HG03439 (cell line): ENCODE measurements at regions not wholly inside any gene's neighbourhood (a gene's known extent, or its start where the extent isn't known, plus 50 kb on each side); places are given as distances from the start of the nearest gene placed in this dataset.
"Not testable (repeated sequence)": the region's sequence is repeated elsewhere in the genome, so short reads cannot be mapped to it uniquely, and the experiment has no call there.

Experiments
- ATAC-seq: cut with Tn5 transposase; IDR thresholded peaks from one replicate; pipeline ENCODE4 v1.9.1; 2021; ENCODE audit warnings: mild to moderate bottlenecking, moderate library complexity; ENCODE audit not compliant: unreplicated experiment

DNA sequence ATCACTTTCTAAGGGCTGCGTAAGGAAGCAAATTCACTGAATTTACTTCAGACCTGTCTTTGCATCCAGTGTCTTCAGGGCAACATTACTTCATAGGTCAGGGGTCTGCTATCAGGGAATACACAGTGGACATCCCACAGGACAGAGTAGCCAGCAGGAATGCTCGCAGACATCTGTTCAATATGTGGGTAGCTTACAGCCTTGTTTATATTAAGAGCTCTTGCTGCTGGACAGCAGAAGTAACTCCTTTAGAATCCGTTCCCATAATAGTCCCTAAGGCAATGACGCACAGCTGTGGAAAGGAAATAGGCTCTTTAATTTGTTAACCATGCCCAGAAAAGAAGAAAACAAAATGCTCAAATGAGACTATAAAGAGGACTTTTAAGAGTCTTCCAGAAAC is 198.7 kb downstream of the MOXD1 start:
- no peak for ATAC-seq

DNA sequence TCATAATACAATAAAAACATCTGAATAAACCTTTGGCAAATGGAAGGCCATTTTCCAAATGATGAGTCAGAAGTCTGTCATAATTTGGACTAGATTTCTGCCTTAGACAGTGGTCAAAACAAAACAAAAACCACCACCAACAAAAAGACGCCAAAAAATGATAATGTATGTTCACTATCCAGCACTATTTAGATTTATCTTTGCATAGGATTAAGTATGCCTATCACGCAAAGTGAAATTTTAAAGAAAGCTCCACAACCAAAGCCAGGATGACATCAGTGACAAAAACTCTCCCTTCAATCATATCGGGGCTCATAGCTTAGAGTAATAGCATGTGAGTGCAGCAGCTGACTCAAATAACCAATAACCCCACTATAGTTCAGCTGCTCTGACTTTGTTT is 201.9 kb downstream of the MOXD1 start:
- no peak for ATAC-seq

DNA sequence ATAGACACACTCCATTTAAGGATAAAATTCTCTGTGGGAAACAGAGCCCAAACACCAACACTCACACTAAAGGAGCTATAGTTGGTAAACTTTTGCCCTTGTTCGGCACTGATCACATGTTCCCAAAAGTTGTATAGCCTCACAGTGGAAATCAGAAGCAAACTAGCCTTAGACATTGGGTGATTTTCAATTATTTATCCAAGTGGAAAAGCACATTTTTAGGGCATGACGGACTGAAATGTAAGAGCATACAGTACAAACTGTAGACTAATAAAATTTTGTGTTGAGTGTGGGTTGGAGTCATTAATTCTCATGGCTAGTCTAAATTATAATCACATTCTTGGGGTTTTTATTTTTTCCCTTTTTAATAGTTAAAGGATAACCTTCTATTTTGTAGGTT is 202.4 kb downstream of the MOXD1 start:
- ATAC-seq: no peak

DNA sequence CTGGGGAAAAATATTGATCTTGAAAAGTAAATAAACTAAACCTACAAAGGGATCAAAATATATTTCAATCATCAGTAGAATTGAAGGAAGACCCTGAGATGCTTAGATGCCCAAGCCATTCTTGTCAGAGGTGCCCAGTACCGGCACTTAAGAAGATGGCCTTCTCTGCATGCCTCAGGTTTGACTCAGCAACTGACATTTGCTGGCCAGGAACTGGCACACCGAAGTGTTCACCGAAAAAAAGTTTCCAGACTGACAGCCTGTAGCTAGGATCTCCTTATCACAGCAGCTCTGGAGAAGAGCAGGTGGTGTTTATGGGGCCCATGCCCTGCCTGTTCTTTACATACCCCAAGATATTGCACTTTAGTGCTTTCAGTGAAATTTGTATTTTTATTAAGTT is 203.2 kb downstream of the MOXD1 start:
- no peak for ATAC-seq

DNA sequence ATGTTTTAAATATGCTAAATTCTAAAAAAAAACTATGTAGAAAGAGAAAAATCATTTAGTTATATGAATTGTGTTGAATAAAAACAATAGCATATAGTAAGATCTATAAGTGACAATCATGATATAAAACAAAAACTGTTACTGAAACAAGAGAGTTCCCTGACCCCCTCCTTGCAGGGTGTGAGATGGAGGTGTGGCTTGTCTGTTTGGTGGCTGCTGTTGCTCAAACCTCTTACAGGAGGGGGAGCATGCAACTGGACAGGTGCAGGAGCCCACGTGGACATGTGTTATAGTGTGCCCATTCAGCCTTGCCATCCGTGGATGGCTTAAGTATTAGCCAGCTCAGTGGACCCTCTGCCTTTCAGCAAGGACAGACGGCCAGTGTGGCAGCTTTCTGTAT is 206.7 kb downstream of the MOXD1 start:
- no peak for ATAC-seq

DNA sequence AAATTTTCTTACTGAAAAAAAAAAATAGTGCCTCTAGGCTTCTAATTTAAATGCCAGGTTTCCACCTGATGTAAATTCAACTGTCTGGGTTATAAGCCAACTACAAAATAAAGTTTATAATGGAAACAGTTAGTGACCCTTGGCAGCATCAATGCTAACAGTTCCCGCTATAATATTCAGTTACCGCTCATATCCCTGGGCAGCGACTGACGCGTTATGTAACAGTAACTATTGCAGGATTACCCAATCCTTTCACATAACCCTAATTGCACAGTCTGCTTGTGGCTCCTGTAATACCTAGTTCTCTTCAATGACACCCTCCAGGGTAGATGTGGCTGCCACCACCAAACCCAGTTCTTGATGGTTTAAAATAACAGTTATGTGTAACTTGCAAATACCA is 208.6 kb downstream of the MOXD1 start:
- no peak for ATAC-seq

DNA sequence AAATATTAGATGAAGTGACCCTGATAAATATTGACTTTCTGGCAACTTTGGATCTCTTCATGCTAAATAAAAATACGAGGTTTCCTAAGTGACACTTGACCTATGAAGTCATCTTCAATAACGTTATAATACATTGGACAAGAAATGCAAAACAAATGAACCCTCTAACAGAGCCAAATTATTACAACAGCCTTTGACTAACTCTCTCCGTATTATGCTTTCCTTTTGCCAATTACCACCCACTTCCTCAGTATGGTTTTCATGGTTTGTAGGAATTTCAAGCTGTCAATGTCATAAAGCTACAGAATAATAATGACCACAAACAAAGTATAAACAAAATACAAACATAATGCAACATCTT is 210.5 kb downstream of the MOXD1 start:
- ATAC-seq: no peak

DNA sequence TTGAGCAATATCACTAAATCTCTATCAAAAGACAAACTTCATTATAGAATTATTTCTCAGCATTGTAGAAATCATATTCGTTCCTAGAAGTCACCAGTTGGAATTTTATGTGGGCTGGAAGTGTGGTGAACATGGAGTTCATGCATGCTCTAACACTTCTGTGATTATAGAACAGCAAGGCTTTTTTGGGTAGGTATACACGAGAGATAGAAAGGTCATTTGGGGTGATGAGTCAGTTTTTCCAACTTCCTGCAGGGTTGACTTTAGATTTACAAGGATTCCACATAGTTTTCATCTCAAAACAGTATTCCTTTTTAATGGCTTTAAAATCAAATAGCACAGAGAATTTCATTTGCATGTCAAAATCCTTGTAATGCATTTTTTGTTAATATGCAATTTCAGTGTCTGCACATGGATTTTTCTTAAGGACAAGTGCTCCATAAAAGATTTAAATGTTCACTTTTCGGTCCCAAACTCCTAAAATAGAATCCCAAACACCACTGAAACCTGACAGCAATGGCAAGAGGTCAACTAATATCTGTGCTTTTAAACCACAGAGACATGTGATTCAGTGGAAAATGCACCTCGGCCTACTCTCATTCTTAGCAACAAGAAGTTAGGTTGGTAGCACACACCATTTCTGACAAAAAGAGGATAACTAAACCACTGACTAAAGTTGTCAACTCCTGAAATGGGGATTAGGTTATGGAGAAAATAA is 211.0 kb downstream of the MOXD1 start:
- ATAC-seq: no peak

DNA sequence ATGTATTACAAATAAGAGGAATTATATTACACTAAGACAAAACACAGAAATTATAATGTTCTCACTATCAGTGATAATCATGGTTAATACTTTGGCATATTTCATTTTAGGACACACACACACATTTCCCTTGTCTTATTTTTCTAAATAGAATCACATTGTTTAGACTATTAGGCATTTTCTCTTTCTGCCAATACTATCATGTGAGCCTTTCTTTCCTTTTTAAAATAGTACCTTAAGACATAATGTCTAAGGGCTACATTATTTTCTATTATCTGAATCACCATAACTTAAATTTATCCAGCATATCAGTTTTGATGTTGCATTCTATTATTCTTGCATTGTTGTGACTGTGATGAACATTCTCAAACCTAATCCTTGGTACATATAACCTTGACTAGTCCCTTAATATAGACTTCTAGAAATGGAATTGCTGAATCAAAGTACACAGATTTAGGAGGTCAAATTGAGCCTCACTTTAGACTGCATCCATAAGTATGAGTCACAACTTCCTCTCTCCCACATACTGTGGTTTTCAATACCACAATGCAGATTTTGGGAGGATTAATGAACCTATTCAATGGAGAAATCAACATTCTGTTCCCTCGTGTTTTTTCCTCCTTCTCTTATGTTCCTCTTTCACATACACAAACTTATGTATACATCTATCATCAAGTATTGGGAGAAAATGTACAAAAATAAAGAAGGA is 212.6 kb downstream of the MOXD1 start:
- no peak for ATAC-seq

DNA sequence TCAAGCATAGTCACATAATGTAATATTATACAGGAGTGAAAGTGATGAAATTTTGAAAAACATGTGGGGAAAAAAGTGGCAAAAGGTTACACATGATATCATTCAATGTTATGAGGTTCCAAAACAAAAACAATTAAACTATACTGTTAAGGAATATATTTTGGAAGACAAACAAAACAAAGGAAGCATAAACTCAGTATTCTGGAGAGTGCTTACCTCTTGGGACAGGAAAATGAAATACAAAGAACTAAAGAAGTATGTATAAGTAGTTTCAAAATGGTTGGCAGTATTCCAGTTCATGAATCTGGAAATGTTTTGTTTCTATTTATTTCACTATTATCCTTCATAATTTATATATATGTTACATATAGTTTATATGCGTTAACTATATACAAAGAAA is 213.5 kb downstream of the MOXD1 start:
- no peak for ATAC-seq

DNA sequence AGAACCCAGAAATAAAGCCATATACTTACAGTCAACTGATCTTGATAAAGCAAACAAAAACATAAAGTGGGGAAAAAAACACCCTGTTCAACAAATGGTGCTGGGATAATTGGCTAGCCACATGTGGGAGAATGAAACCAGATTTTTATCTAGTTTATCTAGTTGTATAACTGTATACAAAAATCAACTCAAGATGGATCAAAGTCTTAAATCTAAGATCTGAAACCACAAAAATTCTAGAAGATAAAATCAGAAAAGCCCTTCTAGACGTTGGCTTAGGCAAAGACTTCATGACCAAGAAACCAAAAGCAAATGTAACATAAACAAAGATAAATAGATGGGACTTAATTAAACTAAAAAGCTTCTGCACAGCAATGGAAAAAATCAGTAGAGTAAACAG is 216.3 kb downstream of the MOXD1 start:
- not testable (repeated sequence) for ATAC-seq

DNA sequence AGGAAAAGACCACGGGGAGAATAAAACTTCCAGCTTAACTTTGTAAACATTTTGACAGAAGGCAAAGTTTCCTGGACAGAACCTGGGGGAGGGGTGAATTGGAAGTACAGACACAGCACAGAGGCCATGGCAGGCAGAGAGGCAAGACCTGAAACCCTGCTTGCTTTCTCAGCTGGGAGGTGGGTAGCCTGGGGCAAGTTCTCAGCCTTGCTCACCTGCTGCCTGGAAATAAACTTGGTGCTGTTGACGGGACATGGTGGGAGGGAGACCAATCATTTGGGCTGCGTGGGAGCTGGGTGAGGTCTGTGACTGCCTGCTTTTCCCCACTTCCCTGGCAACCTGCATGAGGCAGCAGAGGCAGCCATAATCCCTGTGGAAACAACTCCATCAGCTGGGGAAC is 221.3 kb downstream of the MOXD1 start:
- ATAC-seq: no peak

DNA sequence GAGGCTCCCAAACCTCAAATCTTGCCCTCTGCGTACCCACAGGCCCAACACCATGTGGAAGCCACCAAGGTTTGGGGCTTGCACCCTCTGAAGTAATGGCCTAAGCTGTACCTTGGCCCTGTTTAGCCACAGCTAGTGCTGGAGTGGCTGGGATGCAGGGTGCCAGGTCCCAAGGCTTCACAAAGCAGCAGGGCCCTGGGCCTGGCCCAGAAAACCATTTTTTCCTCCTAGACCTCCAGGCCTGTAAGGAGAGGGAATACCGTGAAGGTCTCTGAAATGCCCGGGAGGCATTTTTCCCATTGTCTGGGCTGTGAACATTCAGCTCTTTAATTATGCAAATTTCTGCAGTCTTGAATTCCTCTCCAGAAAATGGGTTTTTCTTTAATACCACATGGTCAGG is 223.7 kb upstream of the CCN2 start:
- ATAC-seq: no peak

DNA sequence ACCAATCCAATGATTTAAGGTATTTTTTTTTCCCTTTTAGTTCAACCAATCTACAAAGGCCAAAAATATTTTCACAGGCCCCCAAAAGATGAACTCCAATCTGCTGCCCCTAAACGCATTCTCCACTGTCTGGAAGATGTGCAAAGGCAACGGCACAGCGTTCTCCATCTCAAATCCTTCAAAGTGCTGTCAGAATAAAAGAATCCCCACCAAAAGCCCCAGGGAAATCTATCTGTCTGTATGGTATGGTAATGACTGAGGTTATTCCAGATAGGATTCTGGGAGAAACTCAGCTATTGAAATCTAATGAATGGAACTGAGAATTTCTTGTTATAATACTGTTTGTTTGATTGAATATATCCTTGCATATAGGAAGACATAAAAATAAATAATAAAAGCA is 217.8 kb upstream of the CCN2 start:
- no peak for ATAC-seq

DNA sequence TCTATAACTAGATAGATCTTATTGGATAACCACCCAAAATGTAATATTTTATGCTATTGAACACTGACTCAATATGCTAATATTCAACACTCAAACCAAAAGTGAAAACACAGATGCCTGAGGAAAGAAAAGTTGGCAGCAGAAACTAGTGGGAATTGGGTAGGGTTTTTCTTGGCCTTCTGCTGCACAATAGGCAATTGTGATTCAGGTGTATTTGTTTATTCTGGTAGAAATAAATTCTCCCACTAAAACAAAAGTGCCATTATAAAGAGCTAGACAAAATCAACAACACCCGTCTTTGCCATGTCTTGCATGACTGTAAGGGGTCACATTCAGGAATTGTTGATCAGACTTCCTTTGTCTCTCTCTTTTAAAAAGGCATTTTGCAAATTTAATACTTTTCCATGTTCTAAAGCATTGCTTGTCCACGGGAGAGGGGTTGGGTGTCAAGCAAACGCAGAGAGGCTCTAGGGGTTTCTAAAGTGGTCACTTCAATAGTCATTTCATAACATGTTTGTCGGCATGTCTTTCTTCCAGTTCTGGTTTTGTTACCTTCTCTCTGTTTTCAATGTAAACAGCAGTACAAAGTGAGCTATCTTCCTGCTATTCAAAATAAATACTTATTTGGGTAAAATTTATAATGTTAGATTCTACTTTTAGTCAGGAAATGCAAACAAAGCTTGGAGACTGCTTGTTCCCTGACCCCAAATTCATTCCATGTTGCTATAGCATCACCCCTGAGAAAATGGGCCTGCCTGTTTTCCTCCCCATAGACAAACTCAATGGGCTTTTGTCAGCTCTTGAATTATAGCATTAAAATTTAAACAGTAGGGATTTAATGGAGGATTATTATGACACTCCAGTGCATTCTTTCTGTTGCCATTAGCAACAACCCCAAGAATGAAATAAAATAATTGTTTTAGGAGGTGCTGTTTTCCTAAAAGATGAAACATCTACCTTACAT is 217.0 kb upstream of the CCN2 start:
- ATAC-seq: no peak

DNA sequence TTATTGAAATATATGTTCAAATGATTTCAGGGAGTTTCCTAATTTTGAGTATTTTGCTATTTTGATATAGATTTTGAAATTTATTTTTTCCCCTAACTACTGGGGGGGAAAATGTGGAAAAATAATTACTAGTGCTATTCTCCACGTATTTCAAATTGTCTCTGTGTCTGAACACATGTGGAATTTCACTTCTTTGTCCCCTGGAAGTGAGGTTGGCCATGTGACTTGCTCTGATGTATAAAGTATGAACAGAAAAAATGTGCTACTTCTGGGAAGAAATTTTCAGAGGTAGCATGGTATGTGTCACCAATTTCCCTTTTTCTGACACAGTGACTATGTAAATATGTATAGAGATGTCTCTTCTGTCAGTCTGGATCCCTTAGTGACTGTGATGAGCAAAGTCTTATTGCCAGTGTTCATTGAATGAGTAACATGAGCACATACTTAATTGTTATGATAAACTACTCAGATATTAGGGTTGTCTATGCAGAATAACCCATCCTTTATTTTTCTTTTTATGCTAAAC is 215.4 kb upstream of the CCN2 start:
- ATAC-seq: no peak

DNA sequence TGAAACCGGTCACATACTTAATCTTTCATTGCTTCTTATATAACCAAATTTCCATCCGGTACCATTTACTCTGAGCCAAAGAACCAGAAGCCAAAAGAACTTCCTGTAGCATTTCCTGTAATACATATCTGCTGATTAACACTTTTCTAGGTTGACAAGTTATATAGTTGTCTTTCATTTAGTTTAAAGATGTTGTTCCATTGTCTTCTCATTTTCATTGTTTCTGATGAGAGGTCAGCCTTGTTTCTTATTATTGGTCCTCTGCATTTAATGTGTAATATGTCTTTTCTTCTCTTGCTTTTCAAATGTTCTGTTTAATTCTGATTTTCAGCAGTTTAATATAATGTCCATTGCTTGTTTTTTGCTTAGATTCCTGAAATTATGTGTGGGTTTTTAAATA is 214.5 kb upstream of the CCN2 start:
- no peak for ATAC-seq

DNA sequence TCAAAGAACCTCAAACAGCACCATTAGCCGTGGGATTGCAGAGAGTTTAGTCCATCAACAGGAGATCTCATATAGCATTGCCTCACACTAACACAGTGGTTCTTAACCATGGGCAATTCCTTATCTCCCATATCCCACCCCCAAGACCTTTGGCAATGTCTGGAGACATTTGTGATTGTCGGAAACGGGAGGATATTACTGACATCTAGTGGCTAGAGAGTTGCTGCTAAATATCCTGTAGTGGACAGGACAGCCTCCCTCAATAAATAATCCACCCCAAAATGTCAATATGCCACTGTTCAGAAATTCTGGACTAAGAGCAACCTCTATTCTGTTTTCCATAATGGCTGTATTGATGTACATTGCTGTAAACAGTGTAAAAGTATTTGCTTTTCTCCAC is 210.1 kb upstream of the CCN2 start:
- no peak for ATAC-seq

DNA sequence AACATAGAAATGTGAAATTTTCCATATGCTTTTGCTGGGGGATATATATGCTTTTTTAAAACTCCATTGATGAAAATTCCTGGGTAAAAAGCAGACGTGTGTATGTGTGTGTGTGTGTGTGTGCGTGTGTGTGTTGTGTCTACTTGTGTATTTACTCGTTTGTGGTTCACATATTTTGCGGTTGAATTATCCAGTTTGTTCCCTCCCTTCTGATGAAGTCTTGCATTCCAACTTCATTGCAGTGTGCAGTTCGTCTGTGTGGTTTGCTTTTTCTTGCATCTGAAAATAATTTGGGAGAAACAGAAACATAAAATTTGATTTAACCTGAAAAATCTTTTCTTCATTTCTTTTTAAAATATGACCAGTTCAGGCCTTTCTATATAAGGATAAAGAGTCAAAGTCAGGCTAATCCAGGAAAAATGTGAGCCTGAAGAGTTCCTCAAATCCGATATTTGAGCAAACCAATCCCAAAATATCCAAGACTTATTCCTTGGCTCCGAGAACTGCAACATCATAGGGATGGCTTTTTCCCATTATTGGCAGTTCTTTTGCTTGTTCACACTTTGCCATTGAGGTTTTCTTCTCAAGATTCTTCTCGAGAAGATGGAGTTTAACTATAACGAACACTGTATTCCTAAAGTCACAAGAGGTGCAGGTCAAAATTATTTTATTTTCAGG is 202.2 kb upstream of the CCN2 start:
- no peak for ATAC-seq

DNA sequence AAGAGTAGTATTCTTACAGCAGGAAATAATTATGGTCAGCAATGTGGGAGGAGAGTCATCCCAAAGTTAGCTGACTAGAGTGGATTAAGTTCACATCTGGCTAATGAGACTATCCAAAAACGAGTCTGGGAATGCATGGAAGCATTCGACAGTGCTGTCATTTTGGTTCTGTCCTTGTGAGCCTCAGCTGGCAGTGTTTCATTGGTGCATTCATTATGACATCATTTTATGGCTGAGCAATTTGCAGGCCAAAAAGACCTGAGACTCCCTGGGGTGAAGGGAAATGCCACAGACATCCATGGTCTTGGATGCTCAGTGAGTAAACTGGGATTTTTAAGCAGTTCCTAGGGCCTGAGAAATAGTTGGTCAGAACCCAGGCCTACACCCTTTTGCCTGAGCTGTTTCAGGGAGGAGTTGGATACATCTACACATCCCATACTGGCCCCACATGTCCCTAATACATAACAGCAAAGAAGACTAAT is 196.4 kb upstream of the CCN2 start:
- ATAC-seq: no peak

DNA sequence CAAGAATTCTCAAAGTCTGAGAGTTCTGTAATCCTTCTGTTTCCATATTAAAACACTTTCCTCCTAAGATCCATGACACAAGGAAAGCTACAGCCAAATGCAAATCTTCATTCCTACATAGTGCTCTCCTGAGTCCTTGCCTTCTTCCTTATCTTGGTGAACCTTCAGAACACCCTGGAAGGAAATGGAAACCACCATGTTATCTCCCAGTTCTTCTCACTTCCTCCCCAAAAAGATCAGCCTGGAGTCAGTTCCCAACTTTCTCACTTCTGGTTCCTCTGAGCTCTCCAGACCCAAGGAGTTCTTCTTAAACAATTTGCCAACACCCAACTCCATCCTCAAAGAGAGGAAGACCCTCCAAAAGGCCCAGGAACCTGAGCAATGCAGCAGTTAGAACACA is 193.3 kb upstream of the CCN2 start:
- ATAC-seq: no peak
